Mesenchymal stem cell (in vitro differentiated cells and primary cell): ENCODE measurements at regions not wholly inside any gene's neighbourhood (a gene's known extent, or its start where the extent isn't known, plus 50 kb on each side); places are given as distances from the start of the nearest gene placed in this dataset.

Experiments used
- DNase-seq: peaks from one replicate; pipeline ENCODE4 v3.0.0-alpha.2; 2013
- H2AFZ ChIP-seq: one replicate; pipeline ENCODE4 v1.6.1; 2013; ENCODE audit warnings: low read depth, mild to moderate bottlenecking, control low read depth, inconsistent platforms, low read length, moderate library complexity
- H2AK5ac ChIP-seq: 2 replicates; pipeline ENCODE4 v1.6.1; 2013; ENCODE audit warnings: low read length, moderate library complexity, mild to moderate bottlenecking, inconsistent platforms; ENCODE audit not compliant: severe bottlenecking
- H2BK120ac ChIP-seq: one replicate; pipeline ENCODE4 v1.6.1; 2013; ENCODE audit warnings: low read depth, mild to moderate bottlenecking, inconsistent platforms, low read length, moderate library complexity
- H2BK12ac ChIP-seq, 2 experiments: one replicate each; pipeline ENCODE4 v1.6.1; 2013; ENCODE audit warnings: inconsistent platforms in 2 of 2, low read length in 2 of 2, mild to moderate bottlenecking in 2 of 2, moderate library complexity in 2 of 2, control low read depth in 1 of 2
- H2BK15ac ChIP-seq: one replicate; pipeline ENCODE4 v1.6.1; 2013; ENCODE audit warnings: mild to moderate bottlenecking, low read depth, inconsistent platforms; ENCODE audit not compliant: poor library complexity, severe bottlenecking
- H2BK5ac ChIP-seq: 2 replicates; pipeline ENCODE4 v1.6.1; 2013; ENCODE audit warnings: low read depth, mild to moderate bottlenecking, low read length, control low read depth, inconsistent platforms; ENCODE audit not compliant: poor library complexity, severe bottlenecking
- H3K14ac ChIP-seq, 2 experiments: one replicate each; pipeline ENCODE4 v1.6.1; 2013; ENCODE audit warnings: inconsistent platforms in 2 of 2, low read length in 2 of 2, control low read depth in 1 of 2, mild to moderate bottlenecking in 1 of 2, moderate library complexity in 1 of 2
- H3K18ac ChIP-seq, 2 experiments: one replicate each; pipeline ENCODE4 v1.6.1; 2013; ENCODE audit warnings: inconsistent platforms in 2 of 2, low read length in 2 of 2, control low read depth in 1 of 2, low read depth in 1 of 2, mild to moderate bottlenecking in 1 of 2
- H3K23ac ChIP-seq, 2 experiments: one replicate each; pipeline ENCODE4 v1.6.1; 2013; ENCODE audit warnings: inconsistent platforms in 2 of 2, low read length in 2 of 2, mild to moderate bottlenecking in 2 of 2, moderate library complexity in 2 of 2, control low read depth in 1 of 2
- H3K27ac ChIP-seq: 2 replicates; pipeline ENCODE4 v1.5.1; 2013; ENCODE audit warnings: mild to moderate bottlenecking, moderate library complexity, low read length, control low read depth, inconsistent platforms; ENCODE audit not compliant: poor library complexity, severe bottlenecking
- H3K27me3 ChIP-seq, 2 experiments: 2 replicates each; pipeline versions ENCODE4 v1.6.1 to v1.7.0; 2013; ENCODE audit warnings: low read length in 2 of 2, mild to moderate bottlenecking in 2 of 2, moderate library complexity in 2 of 2, control low read depth in 1 of 2, inconsistent platforms in 1 of 2; ENCODE audit not compliant: control insufficient read depth in 1 of 2, insufficient read depth in 1 of 2
- H3K36me3 ChIP-seq, 2 experiments: 2 replicates each; pipeline versions ENCODE4 v1.6.1 to v1.7.0; 2013; ENCODE audit warnings: low read length in 2 of 2, control low read depth in 1 of 2, inconsistent platforms in 1 of 2, low read depth in 1 of 2, mild to moderate bottlenecking in 1 of 2; ENCODE audit not compliant: insufficient read depth in 2 of 2, control insufficient read depth in 1 of 2
- H3K4ac ChIP-seq, 2 experiments: one replicate each; pipeline ENCODE4 v1.6.1; 2013; ENCODE audit warnings: inconsistent platforms in 2 of 2, low read length in 2 of 2, mild to moderate bottlenecking in 2 of 2, moderate library complexity in 2 of 2, control low read depth in 1 of 2, low read depth in 1 of 2
- H3K4me1 ChIP-seq: 2 replicates; pipeline ENCODE4 v1.6.1; 2013; ENCODE audit warnings: low read depth, low read length, control low read depth; ENCODE audit not compliant: control insufficient read depth, insufficient read depth
- H3K4me2 ChIP-seq: 2 replicates; pipeline ENCODE4 v1.6.1; 2013; ENCODE audit warnings: low read length, mild to moderate bottlenecking, inconsistent platforms; ENCODE audit not compliant: poor library complexity, severe bottlenecking
- H3K4me3 ChIP-seq, 2 experiments: 2 replicates each; pipeline versions ENCODE4 v1.5.1 to v1.7.0; 2013; ENCODE audit warnings: low read length in 2 of 2, mild to moderate bottlenecking in 2 of 2, control low read depth in 1 of 2, low read depth in 1 of 2; ENCODE audit not compliant: insufficient read depth in 1 of 2
- H3K79me1 ChIP-seq: replicated peaks from 2 replicates; pipeline ENCODE4 v1.6.1; 2013; ENCODE audit warnings: mild to moderate bottlenecking, control low read depth, low read length, inconsistent platforms; ENCODE audit not compliant: poor library complexity, severe bottlenecking
- H3K9ac ChIP-seq: 2 replicates; pipeline ENCODE4 v1.7.0; 2013; ENCODE audit warnings: mild to moderate bottlenecking, low read length, moderate library complexity
- H3K9me3 ChIP-seq: 2 replicates; pipeline ENCODE4 v1.7.0; 2013; ENCODE audit warnings: mild to moderate bottlenecking, low read length; ENCODE audit not compliant: control insufficient read depth
- H4K8ac ChIP-seq: one replicate; pipeline ENCODE4 v1.6.1; 2013; ENCODE audit warnings: inconsistent platforms, mild to moderate bottlenecking, low read length, moderate library complexity
- H4K91ac ChIP-seq: one replicate; pipeline ENCODE4 v1.6.1; 2013; ENCODE audit warnings: mild to moderate bottlenecking, low read length, inconsistent platforms
- WGBS: methylation state at CpG from one replicate; pipeline ENCODE4 v1.1.7; 2013; ENCODE audit warnings: mixed read lengths; 5-methylcytosine and 5-hydroxymethylcytosine counted together

DNA sequence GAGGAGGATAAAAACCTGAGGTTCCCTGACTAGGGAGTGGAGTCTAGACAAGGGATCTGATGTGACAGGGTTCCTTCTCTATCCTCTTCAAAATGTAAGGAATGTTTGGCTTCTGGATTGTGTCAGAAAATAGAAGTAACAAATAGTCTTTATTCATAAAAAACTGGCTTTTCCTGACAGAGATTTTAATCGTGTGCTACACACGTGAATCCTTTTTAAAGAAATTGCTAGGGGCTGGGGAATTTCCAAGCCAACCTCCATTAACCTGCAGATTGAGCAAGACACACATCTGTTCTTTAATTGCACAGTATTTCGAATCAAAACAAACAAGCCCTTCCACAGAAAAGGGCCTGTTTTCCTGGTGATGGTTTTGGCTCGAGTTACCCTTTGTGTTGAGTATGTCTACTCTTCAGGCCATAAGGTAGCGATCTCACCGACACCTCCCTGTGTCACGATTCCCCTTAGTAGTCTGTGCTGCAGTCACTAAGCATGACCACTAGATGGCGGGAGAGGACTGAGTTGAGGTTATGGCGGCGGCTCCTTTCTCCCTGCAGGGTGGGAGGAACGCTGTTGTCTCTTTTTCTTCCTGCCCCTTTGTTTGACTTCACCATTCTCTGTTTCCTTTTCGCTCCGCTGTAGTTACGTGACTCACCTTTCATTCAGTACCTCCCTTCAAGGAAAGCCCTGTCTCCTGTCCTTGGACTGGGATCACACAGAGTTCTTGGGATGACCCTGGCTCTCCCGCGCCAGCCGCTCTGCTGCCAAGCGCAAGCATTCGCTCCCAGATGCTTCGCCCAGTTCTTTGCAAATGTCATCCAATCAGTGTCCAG is 137.1 kb upstream of the SLC24A2 start:
- Histone ChIP-seq H3K14ac (no peak overlapping the region), H3K18ac (no peak overlapping the region), H3K27me3 (peaks cover 13 to 31% of the 10 kb centered on the region in 2 experiments), H3K4ac (no peak overlapping the region), H2BK120ac (no peak overlapping the region), H3K4me3 (peak overlapping the region; percentile 3 to 77), H3K9me3 (no peaks in the 10 kb centered on the region), H3K23ac (no peak overlapping the region), H3K4me1 (no peaks in the 10 kb centered on the region), H2BK5ac (no peak overlapping the region), H2BK15ac (no peak overlapping the region), H4K8ac (no peak overlapping the region), H4K91ac (no peak overlapping the region), H3K36me3 (no peaks in the 10 kb centered on the region), H3K4me2 (peak overlapping the region; percentile 54), H2AK5ac (no peak overlapping the region), H3K79me1 (no peaks in the 10 kb centered on the region), H2BK12ac (peak overlapping the region in 1 of 2 experiments; percentile 43), H3K9ac (peak overlapping the region; percentile 53), H3K27ac (no peak overlapping the region), H2AFZ (peak overlapping the region; percentile 76)
- peak; percentile 80 for DNase-seq
- WGBS = 13% methylated on average over 18 of the region's 20 CpGs

DNA sequence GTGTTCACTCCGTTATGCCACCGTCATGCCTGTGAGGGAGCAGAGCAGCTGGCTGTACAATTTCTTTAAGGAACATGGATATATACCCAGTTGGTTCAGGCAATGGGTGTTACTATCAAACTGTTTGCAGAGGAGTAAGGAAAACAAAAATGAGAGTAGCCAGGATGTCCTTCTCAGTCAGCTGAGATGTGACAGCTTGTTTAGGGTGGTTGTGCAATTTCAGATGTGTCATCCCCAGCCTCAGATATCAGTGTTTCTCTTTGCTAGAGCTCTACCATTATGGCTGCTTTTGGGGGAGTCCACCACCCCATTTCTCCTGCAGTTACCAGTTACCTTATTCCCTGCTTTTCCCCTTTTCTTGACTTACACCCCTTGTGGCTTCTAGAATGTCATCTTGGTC is 135.2 kb upstream of the SLC24A2 start:
- no peak overlapping the region for H2BK120ac ChIP-seq
- H4K8ac ChIP-seq = no peak overlapping the region
- H3K4me1 ChIP-seq = no peaks in the 10 kb centered on the region
- no peak overlapping the region for H3K4ac ChIP-seq
- no peak overlapping the region for H2BK5ac ChIP-seq
- H2BK15ac ChIP-seq = no peak overlapping the region
- no peaks in the 10 kb centered on the region for H3K9me3 ChIP-seq
- H3K27ac ChIP-seq = no peak overlapping the region
- DNase-seq = peak; percentile 42
- no peak overlapping the region for H3K4me3 ChIP-seq
- no peaks in the 10 kb centered on the region for H3K79me1 ChIP-seq
- H2AFZ ChIP-seq = no peak overlapping the region
- H3K36me3 ChIP-seq = no peaks in the 10 kb centered on the region
- H3K9ac ChIP-seq = no peak overlapping the region
- peaks cover 13 to 31% of the 10 kb centered on the region in 2 experiments for H3K27me3 ChIP-seq
- no peak overlapping the region for H2AK5ac ChIP-seq
- H3K14ac ChIP-seq = no peak overlapping the region
- no peak overlapping the region for H3K18ac ChIP-seq
- WGBS = 94% methylated on average over 2 of the region's 2 CpGs
- no peak overlapping the region for H4K91ac ChIP-seq
- no peak overlapping the region for H3K4me2 ChIP-seq
- no peak overlapping the region for H3K23ac ChIP-seq
- H2BK12ac ChIP-seq = no peak overlapping the region

DNA sequence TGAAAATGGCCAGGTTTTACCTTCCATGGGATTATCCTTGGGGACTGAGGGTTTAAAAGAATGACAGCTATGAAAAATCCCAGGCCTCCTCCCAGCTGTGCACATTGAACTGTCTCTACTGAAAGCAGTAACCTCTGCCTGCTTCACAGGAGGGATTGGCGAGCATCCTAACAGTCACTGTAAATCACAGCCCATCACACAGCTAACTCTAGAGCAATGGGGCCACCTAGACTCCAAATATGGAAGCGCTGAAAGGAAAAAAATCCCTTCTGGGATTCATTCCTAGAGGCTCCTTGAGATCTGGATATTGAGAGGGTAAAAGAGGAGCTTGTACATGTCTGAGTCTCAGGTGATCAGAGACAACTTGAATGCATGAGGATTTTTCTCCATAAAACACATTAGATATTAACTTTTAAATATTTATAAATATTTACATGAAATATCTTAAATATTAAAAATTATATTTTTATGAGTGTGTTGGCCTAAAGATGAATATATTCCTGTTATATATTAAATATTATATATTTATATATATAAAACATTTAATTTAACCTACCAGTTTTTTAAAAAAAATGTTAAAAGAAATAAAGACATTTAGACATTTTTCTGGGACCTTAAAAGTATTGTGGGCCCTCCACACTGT is 133.8 kb upstream of the SLC24A2 start:
- H3K4me3 ChIP-seq = no peak overlapping the region
- H3K18ac ChIP-seq = no peak overlapping the region
- no peak overlapping the region for H4K8ac ChIP-seq
- no peak overlapping the region for H2BK15ac ChIP-seq
- H3K79me1 ChIP-seq = no peaks in the 10 kb centered on the region
- peak; percentile 68 for DNase-seq
- H2AK5ac ChIP-seq = no peak overlapping the region
- no peaks in the 10 kb centered on the region for H3K4me1 ChIP-seq
- no peak overlapping the region for H3K9ac ChIP-seq
- WGBS = 13% methylated on average over 1 of the region's 2 CpGs
- no peak overlapping the region for H3K23ac ChIP-seq
- H3K27me3 ChIP-seq = peaks cover 13 to 26% of the 10 kb centered on the region in 2 experiments
- no peaks in the 10 kb centered on the region for H3K36me3 ChIP-seq
- H2BK5ac ChIP-seq = no peak overlapping the region
- H2AFZ ChIP-seq = no peak overlapping the region
- H3K27ac ChIP-seq = no peak overlapping the region
- no peak overlapping the region for H2BK12ac ChIP-seq
- no peak overlapping the region for H2BK120ac ChIP-seq
- H3K14ac ChIP-seq = no peak overlapping the region
- H3K4me2 ChIP-seq = no peak overlapping the region
- no peaks in the 10 kb centered on the region for H3K9me3 ChIP-seq
- no peak overlapping the region for H3K4ac ChIP-seq
- H4K91ac ChIP-seq = no peak overlapping the region

- Histone ChIP-seq H3K79me1 (no peaks in the 10 kb centered on the region), H3K23ac (peak overlapping the region in 1 of 2 experiments; percentile 80), H3K9ac (no peak overlapping the region), H4K8ac (no peak overlapping the region), H3K4me2 (no peak overlapping the region), H3K9me3 (no peaks in the 10 kb centered on the region), H3K4me3 (no peak overlapping the region), H3K36me3 (no peaks in the 10 kb centered on the region), H2AK5ac (no peak overlapping the region), H2BK12ac (no peak overlapping the region), H4K91ac (no peak overlapping the region), H2BK5ac (no peak overlapping the region), H2BK120ac (no peak overlapping the region), H3K18ac (no peak overlapping the region), H3K14ac (no peak overlapping the region), H3K27me3 (peaks cover 12 to 13% of the 10 kb centered on the region in 2 experiments), H3K4ac (no peak overlapping the region), H2BK15ac (no peak overlapping the region), H3K27ac (no peak overlapping the region), H3K4me1 (no peaks in the 10 kb centered on the region), H2AFZ (no peak overlapping the region)
- WGBS = 96% methylated on average over 6 of the region's 6 CpGs
- DNase-seq = no peak
These were observed 131.6 kb upstream of the SLC24A2 start for GRCh38 chr9:19920401-19920800.
